AG04450 (cell line): ENCODE measurements at regions not wholly inside any gene's neighbourhood (a gene's known extent, or its start where the extent isn't known, plus 50 kb on each side); places are given as distances from the start of the nearest gene placed in this dataset.

Experiments used
- CTCF ChIA-PET: fragments of 300-600, 350-600 bp; formaldehyde crosslinking; extraction: SDS; loops from one replicate; lab custom pipeline; 2022; ENCODE audit warnings: antibody characterized with exemption, inconsistent platforms; lab: Charles Lee
- POLR2A ChIA-PET: fragments of 350-600 bp; formaldehyde crosslinking; extraction: SDS; loops from one replicate; lab custom pipeline; 2021; ENCODE audit warnings: antibody characterized with exemption, inconsistent platforms; lab: Yijun Ruan, JAX
- DNase-seq: peaks from one replicate; pipeline ENCODE4 v3.0.0-alpha.2; 2011; ENCODE audit warnings: low read depth, low spot score
- H3K27ac ChIP-seq: one replicate; pipeline ENCODE4 v1.5.1; 2012; ENCODE audit warnings: low read depth, low read length, control low read depth
- H3K27me3 ChIP-seq: one replicate; pipeline ENCODE4 v1.6.0; 2012; ENCODE audit warnings: low read length; ENCODE audit not compliant: control insufficient read depth, insufficient read depth
- H3K4me3 ChIP-seq: 2 replicates; pipeline ENCODE4 v1.5.1; 2011; ENCODE audit warnings: mild to moderate bottlenecking, low read depth, low read length, control low read depth
- H3K9me3 ChIP-seq: 2 replicates; pipeline ENCODE4 v1.5.1; 2012; ENCODE audit warnings: low read length; ENCODE audit not compliant: control insufficient read depth, insufficient read depth
- TF ChIP-seq, protein P1 (sequence below): IDR thresholded peaks from 2 replicates; pipeline ENCODE4 v1.5.1; 2011; ENCODE audit warnings: low read depth, low read length, control low read depth, inconsistent platforms

- TF ChIP-seq, protein P1, sequence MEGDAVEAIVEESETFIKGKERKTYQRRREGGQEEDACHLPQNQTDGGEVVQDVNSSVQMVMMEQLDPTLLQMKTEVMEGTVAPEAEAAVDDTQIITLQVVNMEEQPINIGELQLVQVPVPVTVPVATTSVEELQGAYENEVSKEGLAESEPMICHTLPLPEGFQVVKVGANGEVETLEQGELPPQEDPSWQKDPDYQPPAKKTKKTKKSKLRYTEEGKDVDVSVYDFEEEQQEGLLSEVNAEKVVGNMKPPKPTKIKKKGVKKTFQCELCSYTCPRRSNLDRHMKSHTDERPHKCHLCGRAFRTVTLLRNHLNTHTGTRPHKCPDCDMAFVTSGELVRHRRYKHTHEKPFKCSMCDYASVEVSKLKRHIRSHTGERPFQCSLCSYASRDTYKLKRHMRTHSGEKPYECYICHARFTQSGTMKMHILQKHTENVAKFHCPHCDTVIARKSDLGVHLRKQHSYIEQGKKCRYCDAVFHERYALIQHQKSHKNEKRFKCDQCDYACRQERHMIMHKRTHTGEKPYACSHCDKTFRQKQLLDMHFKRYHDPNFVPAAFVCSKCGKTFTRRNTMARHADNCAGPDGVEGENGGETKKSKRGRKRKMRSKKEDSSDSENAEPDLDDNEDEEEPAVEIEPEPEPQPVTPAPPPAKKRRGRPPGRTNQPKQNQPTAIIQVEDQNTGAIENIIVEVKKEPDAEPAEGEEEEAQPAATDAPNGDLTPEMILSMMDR: no peak
- POLR2A ChIA-PET: no interaction called here
- no peaks in the 10 kb centered on the region for H3K27me3 ChIP-seq
- no peaks in the 10 kb centered on the region for H3K9me3 ChIP-seq
- no peak for DNase-seq
- no peak overlapping the region for H3K4me3 ChIP-seq
- H3K27ac ChIP-seq: no peak overlapping the region
- CTCF ChIA-PET: no interaction called here
Observed at GRCh38 chr4:174586651-174587050, 64.4 kb upstream of the HPGD start.

- H3K27me3 ChIP-seq: no peaks in the 10 kb centered on the region
- ChIA-PET POLR2A (no interaction called here), CTCF (no interaction called here)
- no peak for DNase-seq
- no peak overlapping the region for H3K27ac ChIP-seq
- no peak overlapping the region for H3K4me3 ChIP-seq
- H3K9me3 ChIP-seq: no peaks in the 10 kb centered on the region
- TF ChIP-seq, protein P1: no peak
Observed at GRCh38 chr4:174583056-174583455, 60.8 kb upstream of the HPGD start.

DNA sequence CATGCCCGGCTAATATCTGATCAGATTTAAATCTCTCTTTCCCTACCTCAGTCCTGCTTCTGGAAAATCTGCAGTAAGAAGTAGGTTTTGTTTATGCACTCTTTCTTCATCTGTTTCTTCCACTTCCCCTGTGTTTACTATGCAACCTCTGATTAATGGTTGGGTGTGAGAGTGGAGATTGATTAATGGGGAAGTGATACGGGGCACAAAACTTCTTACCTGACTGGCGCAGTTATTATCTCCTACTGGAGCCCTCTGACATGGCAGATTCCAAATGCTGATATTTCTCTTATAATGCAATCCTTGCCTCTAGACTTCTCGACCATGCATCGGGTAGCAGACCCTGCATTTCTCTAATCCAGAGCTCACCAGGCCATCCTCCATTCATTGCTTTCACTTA lies 60.2 kb upstream of the HPGD start:
- ChIA-PET CTCF (no interaction called here), POLR2A (no interaction called here)
- TF ChIP-seq, protein P1: no peak
- H3K4me3 ChIP-seq: no peak overlapping the region
- H3K9me3 ChIP-seq: no peaks in the 10 kb centered on the region
- DNase-seq: no peak
- H3K27me3 ChIP-seq: no peaks in the 10 kb centered on the region
- no peak overlapping the region for H3K27ac ChIP-seq

- Histone ChIP-seq H3K9me3 (no peaks in the 10 kb centered on the region), H3K27ac (no peak overlapping the region), H3K4me3 (no peak overlapping the region), H3K27me3 (no peaks in the 10 kb centered on the region)
- no peak for DNase-seq
- ChIA-PET CTCF (no interaction called here), POLR2A (no interaction called here)
- TF ChIP-seq, protein P1: no peak
Observed at GRCh38 chr4:174581901-174582300, 59.6 kb upstream of the HPGD start.

GRCh38 chr4:174580597-174580996 lies 58.3 kb upstream of the HPGD start:
- TF ChIP-seq, protein P1: no peak
- Histone ChIP-seq H3K27ac (no peak overlapping the region), H3K4me3 (no peak overlapping the region), H3K9me3 (no peaks in the 10 kb centered on the region), H3K27me3 (no peaks in the 10 kb centered on the region)
- ChIA-PET CTCF (no interaction called here), POLR2A (no interaction called here)
- DNase-seq: no peak
